HFFc6 (cell line): ENCODE measurements at regions not wholly inside any gene's neighbourhood (a gene's known extent, or its start where the extent isn't known, plus 50 kb on each side); places are given as distances from the start of the nearest gene placed in this dataset.
"Not testable (repeated sequence)": the region's sequence is repeated elsewhere in the genome, so short reads cannot be mapped to it uniquely, and the experiment has no call there.

Experiments used
- DNase-seq: peaks from one replicate; pipeline ENCODE4 v3.0.0-alpha.2; 2018
- H3K27ac Mint-ChIP-seq: 2 replicates; pipeline ENCODE4 v1.8.0; 2020; ENCODE audit warnings: mild to moderate bottlenecking, mixed read lengths
- H3K27me3 Mint-ChIP-seq: 2 replicates; pipeline ENCODE4 v1.8.0; 2021; ENCODE audit warnings: mild to moderate bottlenecking, moderate library complexity, mixed read lengths; ENCODE audit not compliant: insufficient read depth
- H3K36me3 Mint-ChIP-seq: 2 replicates; pipeline ENCODE4 v1.8.0; 2021; ENCODE audit warnings: low read depth, mixed read lengths
- H3K4me1 Mint-ChIP-seq: 2 replicates; pipeline ENCODE4 v1.8.0; 2020; ENCODE audit warnings: low read depth, mixed read lengths
- H3K4me3 Mint-ChIP-seq: 2 replicates; pipeline ENCODE4 v1.8.0; 2020; ENCODE audit warnings: mild to moderate bottlenecking, moderate library complexity, mixed read lengths
- H3K9me3 Mint-ChIP-seq: 2 replicates; pipeline ENCODE4 v1.8.0; 2020; ENCODE audit warnings: mild to moderate bottlenecking, mixed read lengths
- CTCF ChIP-seq: fragments of 200-600 bp; sonication (generic); IDR thresholded peaks from 2 replicates; pipeline ENCODE4 v1.5.0; 2021; ENCODE audit warnings: antibody characterized with exemption, mild to moderate bottlenecking

GRCh38 chr3:78338405-78338804 lies 1298.5 kb downstream of the ROBO2 start:
- Mint-ChIP-seq H3K27me3 (peaks cover 4% of the 10 kb centered on the region; the same call in 1 of the 2 replicates), H3K9me3 (no peaks in the 10 kb centered on the region), H3K4me1 (peaks cover 35% of the 10 kb centered on the region), H3K4me3 (no peak overlapping the region; the same call in 1 of the 2 replicates), H3K27ac (peak overlapping the region; percentile 46), H3K36me3 (no peaks in the 10 kb centered on the region)
- no peak for DNase-seq
- no peak for TF ChIP-seq CTCF

GRCh38 chr3:78343221-78343620 lies 1303.3 kb downstream of the ROBO2 start:
- no peak for TF ChIP-seq CTCF
- no peaks in the 10 kb centered on the region for H3K9me3 Mint-ChIP-seq
- no peaks in the 10 kb centered on the region; the same call in 1 of the 2 replicates for H3K27me3 Mint-ChIP-seq
- H3K36me3 Mint-ChIP-seq, result no peaks in the 10 kb centered on the region
- H3K4me3 Mint-ChIP-seq, result no peak overlapping the region
- DNase-seq, result no peak
- H3K27ac Mint-ChIP-seq, result no peak overlapping the region
- peaks cover 34% of the 10 kb centered on the region for H3K4me1 Mint-ChIP-seq

DNA sequence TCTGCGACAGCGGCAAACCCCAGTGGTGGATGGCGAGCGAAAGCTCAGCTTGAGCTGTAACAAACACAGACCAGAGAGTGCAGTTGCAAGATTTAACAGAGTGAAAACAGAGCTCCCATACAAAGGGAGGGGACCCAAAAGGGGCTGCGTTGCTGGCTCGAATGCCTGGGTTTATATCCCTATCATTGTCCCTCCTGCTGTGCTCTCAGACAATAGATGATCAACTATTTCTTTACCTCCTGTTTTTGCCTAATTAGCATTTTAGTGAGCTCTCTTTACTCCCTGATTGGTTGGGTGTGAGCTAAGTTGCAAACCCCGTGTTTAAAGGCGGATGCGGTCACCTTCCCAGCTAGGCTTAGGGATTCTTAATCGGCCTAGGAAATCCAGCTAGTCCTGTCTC lies 1304.4 kb downstream of the ROBO2 start:
- Mint-ChIP-seq H3K27ac (peak overlapping the region; percentile 43; the same call in 1 of the 2 replicates), H3K4me3 (peak overlapping the region; percentile 70; the same call in 1 of the 2 replicates), H3K4me1 (peaks cover 30% of the 10 kb centered on the region)
- not testable (repeated sequence) for H3K36me3 Mint-ChIP-seq, DNase-seq, H3K9me3 Mint-ChIP-seq, H3K27me3 Mint-ChIP-seq

DNA sequence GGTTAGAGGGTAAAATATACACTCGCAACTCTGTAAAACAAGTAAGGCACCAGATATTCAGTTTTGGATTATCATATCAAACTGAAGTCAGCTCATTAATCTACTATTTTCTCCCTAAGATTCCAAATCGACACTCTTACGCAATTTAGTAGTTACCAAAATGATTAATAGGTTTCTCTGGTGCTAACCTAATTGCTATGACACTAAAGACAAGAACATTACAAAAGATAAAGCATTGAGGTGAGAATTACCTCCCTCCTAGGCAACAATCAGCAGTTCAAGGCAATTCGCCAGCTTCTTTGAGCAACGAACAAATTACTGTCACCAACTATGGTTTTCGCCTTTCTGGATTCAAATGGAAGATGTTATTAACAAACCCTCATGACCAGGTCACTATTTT lies 1305.0 kb downstream of the ROBO2 start:
- TF ChIP-seq CTCF, result no peak
- DNase-seq, result no peak
- H3K4me1 Mint-ChIP-seq, result peaks cover 29% of the 10 kb centered on the region
- H3K27me3 Mint-ChIP-seq, result no peaks in the 10 kb centered on the region; the same call in 1 of the 2 replicates
- no peaks in the 10 kb centered on the region for H3K9me3 Mint-ChIP-seq
- no peaks in the 10 kb centered on the region for H3K36me3 Mint-ChIP-seq
- H3K4me3 Mint-ChIP-seq, result no peak overlapping the region; the same call in 1 of the 2 replicates
- no peak overlapping the region for H3K27ac Mint-ChIP-seq

DNA sequence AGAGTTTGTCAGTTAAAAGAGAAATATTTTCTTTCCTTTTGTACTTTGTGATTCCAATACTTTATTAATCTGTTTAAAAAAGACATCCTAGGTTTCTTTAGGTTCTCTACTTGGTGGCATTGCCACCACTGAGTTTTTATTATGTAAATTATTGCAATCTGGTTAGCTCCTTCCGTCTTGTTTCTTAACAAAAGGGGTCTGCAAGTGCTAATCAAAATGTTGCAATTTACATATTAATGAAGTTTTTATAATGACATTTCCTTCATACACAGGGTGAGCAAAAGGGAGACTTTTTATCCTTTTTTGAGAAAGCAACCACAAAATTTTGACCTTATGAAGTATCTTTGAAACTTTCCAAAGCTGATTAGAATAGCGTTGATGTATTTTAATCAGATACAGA lies 1307.3 kb downstream of the ROBO2 start:
- Mint-ChIP-seq H3K27ac (no peak overlapping the region), H3K36me3 (no peaks in the 10 kb centered on the region), H3K4me3 (no peak overlapping the region), H3K27me3 (no peaks in the 10 kb centered on the region; the same call in 1 of the 2 replicates), H3K4me1 (peaks cover 19% of the 10 kb centered on the region), H3K9me3 (no peaks in the 10 kb centered on the region)
- DNase-seq, result no peak
- TF ChIP-seq CTCF, result no peak

DNA sequence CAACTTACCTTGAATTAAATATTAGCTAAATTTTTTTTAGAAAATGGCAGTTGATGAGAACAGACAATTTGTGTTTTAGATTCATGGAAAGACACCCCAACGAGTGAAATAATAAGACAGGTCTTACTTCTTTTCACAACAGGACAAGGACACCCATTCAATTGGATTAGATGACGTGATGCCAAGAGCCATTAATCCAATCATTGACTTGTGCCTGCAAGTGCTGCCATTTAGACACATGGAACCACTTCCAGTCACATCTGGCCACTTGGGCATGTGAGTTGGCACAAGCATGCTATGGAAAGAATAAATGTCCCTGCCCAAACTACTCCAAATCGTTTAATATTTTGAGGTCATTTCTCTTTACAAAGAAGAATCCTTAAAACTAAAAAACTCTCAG lies 1308.8 kb downstream of the ROBO2 start:
- Mint-ChIP-seq H3K9me3 (no peaks in the 10 kb centered on the region), H3K27ac (no peak overlapping the region), H3K36me3 (no peaks in the 10 kb centered on the region), H3K27me3 (peaks cover 2% of the 10 kb centered on the region), H3K4me1 (peaks cover 22% of the 10 kb centered on the region), H3K4me3 (no peak overlapping the region)
- TF ChIP-seq CTCF, result no peak
- no peak for DNase-seq
